ENCODE measurements at regions not wholly inside any gene's neighbourhood (a gene's known extent, or its start where the extent isn't known, plus 50 kb on each side); places are given as distances from the start of the nearest gene placed in this dataset.

GRCh38 chr6:126091466-126091865, 105.1 kb downstream of the TRMT11 start:
- no peak for DNase-seq

- no peak for DNase-seq
These were observed 106.8 kb downstream of the TRMT11 start for GRCh38 chr6:126093108-126093507.

- DNase-seq = no peak
These were observed 108.1 kb downstream of the TRMT11 start for GRCh38 chr6:126094411-126094810.

GRCh38 chr6:126100386-126100785, 114.0 kb downstream of the TRMT11 start:
- DNase-seq = no peak

GRCh38 chr6:126102358-126102757, 116.0 kb downstream of the TRMT11 start:
- DNase-seq = no peak

- no peak for DNase-seq
These were observed 117.7 kb downstream of the TRMT11 start for GRCh38 chr6:126103993-126104392.

GRCh38 chr6:126107475-126108166, 121.3 kb downstream of the TRMT11 start:
- peak; percentile 46 for DNase-seq

- peak; percentile 6 for DNase-seq
These were observed 124.4 kb downstream of the TRMT11 start for GRCh38 chr6:126110512-126111270.

- DNase-seq = no peak
These were observed 125.0 kb downstream of the TRMT11 start for GRCh38 chr6:126111327-126111726.

GRCh38 chr6:126112171-126112632, 125.9 kb downstream of the TRMT11 start:
- peak; percentile 59 for DNase-seq

GRCh38 chr6:126113261-126113660, 126.9 kb downstream of the TRMT11 start:
- no peak for DNase-seq

GRCh38 chr6:126117251-126117650, 130.9 kb downstream of the TRMT11 start:
- no peak for DNase-seq

- DNase-seq = peak; percentile 2
These were observed 131.9 kb downstream of the TRMT11 start for GRCh38 chr6:126118058-126118755.

GRCh38 chr6:126118936-126119335, 132.6 kb downstream of the TRMT11 start:
- DNase-seq = peak; percentile 15

- DNase-seq = no peak
These were observed 136.9 kb downstream of the TRMT11 start for GRCh38 chr6:126123226-126123625.

- no peak for DNase-seq
These were observed 141.3 kb downstream of the TRMT11 start for GRCh38 chr6:126127659-126128058.

GRCh38 chr6:126131246-126131645, 144.9 kb downstream of the TRMT11 start:
- no peak for DNase-seq

- no peak for DNase-seq
These were observed 147.6 kb downstream of the TRMT11 start for GRCh38 chr6:126133984-126134383.

- DNase-seq = no peak
These were observed 148.2 kb downstream of the TRMT11 start for GRCh38 chr6:126134491-126134890.

- DNase-seq = no peak
These were observed 153.7 kb downstream of the TRMT11 start for GRCh38 chr6:126140015-126140414.

GRCh38 chr6:126143761-126144251, 157.5 kb downstream of the TRMT11 start:
- no peak for DNase-seq

- no peak for DNase-seq
These were observed 159.0 kb downstream of the TRMT11 start for GRCh38 chr6:126145351-126145750.

- no peak for DNase-seq
These were observed 161.0 kb downstream of the TRMT11 start for GRCh38 chr6:126147291-126147815.
